ENCODE measurements at regions not wholly inside any gene's neighbourhood (a gene's known extent, or its start where the extent isn't known, plus 50 kb on each side); places are given as distances from the start of the nearest gene placed in this dataset.

DNA sequence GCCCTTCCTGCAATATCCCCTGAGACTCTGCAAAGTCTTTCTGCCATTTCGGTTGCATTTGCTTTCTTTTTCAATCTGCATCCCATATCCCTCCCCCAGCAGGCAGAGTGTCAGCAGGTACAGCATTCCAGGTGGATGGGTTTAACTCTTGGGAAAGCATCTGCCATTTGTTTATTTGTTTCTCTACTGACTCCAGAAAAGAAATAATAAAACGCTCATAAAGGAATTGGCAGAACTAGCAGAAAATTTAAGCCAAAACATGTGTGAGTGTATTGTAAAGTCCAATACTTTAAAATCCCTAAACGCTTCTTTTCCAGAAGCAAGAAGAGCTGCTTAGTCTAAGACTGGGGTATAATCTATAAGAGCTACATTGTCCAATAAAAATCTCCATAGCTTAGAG, 393.8 kb downstream of the TNS3 start:
- Histone ChIP-seq H2AFZ (ENCODE audit: low read length) (no peak overlapping the region), H3K4me1 (ENCODE audit: insufficient read depth, low read length) (peaks cover 6% of the 10 kb centered on the region), H3K4me2 (ENCODE audit: insufficient read depth, low read length) (no peak overlapping the region), H3K79me2 (ENCODE audit: insufficient read depth, low read length) (no peaks in the 10 kb centered on the region), H3K27me3 (ENCODE audit: insufficient read depth, low read length) (peaks cover 54% of the 10 kb centered on the region), H4K20me1 (ENCODE audit: insufficient read depth, low read length) (no peaks in the 10 kb centered on the region), H3K4me3 (ENCODE audit: insufficient read depth, low read length) (no peak overlapping the region), H3K27ac (ENCODE audit: low read depth, low read length) (no peak overlapping the region), H3K9me3 (ENCODE audit: low read depth, low read length) (no peaks in the 10 kb centered on the region), H3K36me3 (ENCODE audit: insufficient read depth, low read length) (no peaks in the 10 kb centered on the region)
- TF ChIP-seq, protein P1, sequence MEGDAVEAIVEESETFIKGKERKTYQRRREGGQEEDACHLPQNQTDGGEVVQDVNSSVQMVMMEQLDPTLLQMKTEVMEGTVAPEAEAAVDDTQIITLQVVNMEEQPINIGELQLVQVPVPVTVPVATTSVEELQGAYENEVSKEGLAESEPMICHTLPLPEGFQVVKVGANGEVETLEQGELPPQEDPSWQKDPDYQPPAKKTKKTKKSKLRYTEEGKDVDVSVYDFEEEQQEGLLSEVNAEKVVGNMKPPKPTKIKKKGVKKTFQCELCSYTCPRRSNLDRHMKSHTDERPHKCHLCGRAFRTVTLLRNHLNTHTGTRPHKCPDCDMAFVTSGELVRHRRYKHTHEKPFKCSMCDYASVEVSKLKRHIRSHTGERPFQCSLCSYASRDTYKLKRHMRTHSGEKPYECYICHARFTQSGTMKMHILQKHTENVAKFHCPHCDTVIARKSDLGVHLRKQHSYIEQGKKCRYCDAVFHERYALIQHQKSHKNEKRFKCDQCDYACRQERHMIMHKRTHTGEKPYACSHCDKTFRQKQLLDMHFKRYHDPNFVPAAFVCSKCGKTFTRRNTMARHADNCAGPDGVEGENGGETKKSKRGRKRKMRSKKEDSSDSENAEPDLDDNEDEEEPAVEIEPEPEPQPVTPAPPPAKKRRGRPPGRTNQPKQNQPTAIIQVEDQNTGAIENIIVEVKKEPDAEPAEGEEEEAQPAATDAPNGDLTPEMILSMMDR (IDR thresholded peaks at IDR 0.05; ENCODE audit: extremely low read depth, low read depth, low read length), result no peak
- no peak for DNase-seq (ENCODE audit: insufficient read length, low spot score, missing footprints)

GRCh38 chr7:47186316-47186715, 395.6 kb downstream of the TNS3 start:
- Histone ChIP-seq H3K4me3 (ENCODE audit: insufficient read depth, low read length) (no peak overlapping the region), H3K4me2 (ENCODE audit: insufficient read depth, low read length) (no peak overlapping the region), H3K27ac (ENCODE audit: low read depth, low read length) (no peak overlapping the region), H3K4me1 (ENCODE audit: insufficient read depth, low read length) (peaks cover 10% of the 10 kb centered on the region), H3K36me3 (ENCODE audit: insufficient read depth, low read length) (no peaks in the 10 kb centered on the region), H2AFZ (ENCODE audit: low read length) (no peak overlapping the region), H3K79me2 (ENCODE audit: insufficient read depth, low read length) (no peaks in the 10 kb centered on the region), H3K27me3 (ENCODE audit: insufficient read depth, low read length) (peaks cover 51% of the 10 kb centered on the region), H3K9me3 (ENCODE audit: low read depth, low read length) (no peaks in the 10 kb centered on the region), H4K20me1 (ENCODE audit: insufficient read depth, low read length) (no peaks in the 10 kb centered on the region)
- DNase-seq (ENCODE audit: insufficient read length, low spot score, missing footprints), result peak; percentile 50
- TF ChIP-seq, protein P1 (IDR thresholded peaks at IDR 0.05; ENCODE audit: extremely low read depth, low read depth, low read length), result no peak

GRCh38 chr7:47185839-47186238, 396.1 kb downstream of the TNS3 start:
- Histone ChIP-seq H3K36me3 (ENCODE audit: insufficient read depth, low read length) (no peaks in the 10 kb centered on the region), H3K4me2 (ENCODE audit: insufficient read depth, low read length) (no peak overlapping the region), H2AFZ (ENCODE audit: low read length) (no peak overlapping the region), H3K27ac (ENCODE audit: low read depth, low read length) (no peak overlapping the region), H3K79me2 (ENCODE audit: insufficient read depth, low read length) (no peaks in the 10 kb centered on the region), H3K9me3 (ENCODE audit: low read depth, low read length) (no peaks in the 10 kb centered on the region), H4K20me1 (ENCODE audit: insufficient read depth, low read length) (no peaks in the 10 kb centered on the region), H3K4me1 (ENCODE audit: insufficient read depth, low read length) (peaks cover 10% of the 10 kb centered on the region), H3K27me3 (ENCODE audit: insufficient read depth, low read length) (peaks cover 46% of the 10 kb centered on the region), H3K4me3 (ENCODE audit: insufficient read depth, low read length) (no peak overlapping the region)
- TF ChIP-seq, protein P1 (IDR thresholded peaks at IDR 0.05; ENCODE audit: extremely low read depth, low read depth, low read length), result no peak
- DNase-seq (ENCODE audit: insufficient read length, low spot score, missing footprints), result no peak

- peaks cover 10% of the 10 kb centered on the region for H3K4me1 ChIP-seq (ENCODE audit: insufficient read depth, low read length)
- H3K79me2 ChIP-seq (ENCODE audit: insufficient read depth, low read length), result no peaks in the 10 kb centered on the region
- TF ChIP-seq, protein P1 (IDR thresholded peaks at IDR 0.05; ENCODE audit: extremely low read depth, low read depth, low read length), result no peak
- H3K27me3 ChIP-seq (ENCODE audit: insufficient read depth, low read length), result peaks cover 39% of the 10 kb centered on the region
- H3K27ac ChIP-seq (ENCODE audit: low read depth, low read length), result no peak overlapping the region
- no peaks in the 10 kb centered on the region for H3K9me3 ChIP-seq (ENCODE audit: low read depth, low read length)
- no peaks in the 10 kb centered on the region for H4K20me1 ChIP-seq (ENCODE audit: insufficient read depth, low read length)
- no peak for DNase-seq (ENCODE audit: insufficient read length, low spot score, missing footprints)
- H2AFZ ChIP-seq (ENCODE audit: low read length), result no peak overlapping the region
- H3K4me2 ChIP-seq (ENCODE audit: insufficient read depth, low read length), result no peak overlapping the region
- no peak overlapping the region for H3K4me3 ChIP-seq (ENCODE audit: insufficient read depth, low read length)
- H3K36me3 ChIP-seq (ENCODE audit: insufficient read depth, low read length), result no peaks in the 10 kb centered on the region
Measured at GRCh38 chr7:47185170-47185569, 396.7 kb downstream of the TNS3 start.

All from osteoblast (primary cell).